Adrenal gland (tissue), 5 donors: ENCODE measurements at regions not wholly inside any gene's neighbourhood (a gene's known extent, or its start where the extent isn't known, plus 50 kb on each side); places are given as distances from the start of the nearest gene placed in this dataset.

Experiments
- CTCF ChIP-seq, 6 experiments: fragments of 450-650 bp in 4 of 6; fragments of 200-600 bp in 2 of 6; sonication (generic) in 1 of 6; IDR thresholded peaks; 1 replicate in 5 of 6; 2 replicates in 1 of 6; pipeline versions ENCODE4 v1.5.1 to v1.8.0; 2016 to 2021; ENCODE audit warnings: antibody characterized with exemption in 6 of 6, mild to moderate bottlenecking in 2 of 6, moderate library complexity in 1 of 6
- POLR2A ChIP-seq, 2 donors: fragments of 450-650 bp; IDR thresholded peaks; one replicate each; pipeline ENCODE4 v1.6.1; 2017; ENCODE audit warnings: antibody characterized with exemption in 2 of 2, mild to moderate bottlenecking in 2 of 2, moderate library complexity in 1 of 2
- donor health status: DM: no; HTN: no; CAD: no.

GRCh38 chr9:115786321-115786720 lies 367.3 kb upstream of the PAPPA start:
- TF ChIP-seq CTCF (IDR thresholded peaks at IDR 0.05), result no peak
- no peak for TF ChIP-seq POLR2A (IDR thresholded peaks at IDR 0.05)
